ENCODE measurements at regions not wholly inside any gene's neighbourhood (a gene's known extent, or its start where the extent isn't known, plus 50 kb on each side); places are given as distances from the start of the nearest gene placed in this dataset.
A peak's percentile ranks its signal among the peaks of the same experiment; 100 is the strongest.

GRCh38 chr3:106809041-106809440, 568.2 kb upstream of the CCDC54 start:
- no peak for DNase-seq

GRCh38 chr3:106809623-106810299, 567.5 kb upstream of the CCDC54 start:
- no peak for DNase-seq

GRCh38 chr3:106810300-106810875, 566.9 kb upstream of the CCDC54 start:
- DNase-seq, result peak; percentile 23

GRCh38 chr3:106811376-106811775, 565.9 kb upstream of the CCDC54 start:
- DNase-seq, result no peak

GRCh38 chr3:106813742-106814141, 563.5 kb upstream of the CCDC54 start:
- peak; percentile 86 for DNase-seq

- DNase-seq, result peak; percentile 64
Measured at GRCh38 chr3:106814231-106814630, 563.0 kb upstream of the CCDC54 start.

- no peak for DNase-seq
Measured at GRCh38 chr3:106816838-106817237, 560.4 kb upstream of the CCDC54 start.

- no peak for DNase-seq
Measured at GRCh38 chr3:106817706-106818105, 559.5 kb upstream of the CCDC54 start.

GRCh38 chr3:106819440-106819839, 557.8 kb upstream of the CCDC54 start:
- DNase-seq, result peak; percentile 96

- peak; percentile 51 for DNase-seq
Measured at GRCh38 chr3:106820726-106821362, 556.4 kb upstream of the CCDC54 start.

- no peak for DNase-seq
Measured at GRCh38 chr3:106821801-106822200, 555.4 kb upstream of the CCDC54 start.

- DNase-seq, result no peak
Measured at GRCh38 chr3:106822204-106822603, 555.0 kb upstream of the CCDC54 start.

- DNase-seq, result no peak
Measured at GRCh38 chr3:106823701-106824100, 553.5 kb upstream of the CCDC54 start.

GRCh38 chr3:106824856-106825255, 552.4 kb upstream of the CCDC54 start:
- DNase-seq, result no peak

- peak; percentile 8 for DNase-seq
Measured at GRCh38 chr3:106825962-106826605, 551.2 kb upstream of the CCDC54 start.

- DNase-seq, result peak; percentile 44
Measured at GRCh38 chr3:106826791-106827311, 550.4 kb upstream of the CCDC54 start.

GRCh38 chr3:106827515-106828213, 549.6 kb upstream of the CCDC54 start:
- no peak for DNase-seq

- DNase-seq, result no peak
Measured at GRCh38 chr3:106829206-106829605, 548.0 kb upstream of the CCDC54 start.

GRCh38 chr3:106830334-106830733, 546.9 kb upstream of the CCDC54 start:
- no peak for DNase-seq

GRCh38 chr3:106836906-106837305, 540.3 kb upstream of the CCDC54 start:
- DNase-seq, result no peak

GRCh38 chr3:106837616-106838015, 539.6 kb upstream of the CCDC54 start:
- no peak for DNase-seq

GRCh38 chr3:106839576-106840280, 537.5 kb upstream of the CCDC54 start:
- DNase-seq, result no peak

Measured in NCI-H1694 (cell line).